HCT116 (cell line): ENCODE measurements at regions not wholly inside any gene's neighbourhood (a gene's known extent, or its start where the extent isn't known, plus 50 kb on each side); places are given as distances from the start of the nearest gene placed in this dataset.

Source experiments
- ATAC-seq: fragments of 200-7000 bp; cut with Tn5 transposase; 2 replicates; pipeline ENCODE4 v1.9.1; 2020; ENCODE audit warnings: mild to moderate bottlenecking, moderate library complexity
- BruUV-seq: library from RNA; stranded (reverse); fragments of 400-500 nt; replicated peaks from 2 replicates; lab custom pipeline; 2021; lab: Mats Ljungman, UMichigan
- CTCF ChIA-PET: fragments of 300-600 bp; sonication (Branson Sonifier 250); formaldehyde crosslinking; loops from one replicate; lab custom pipeline; 2021; ENCODE audit warnings: antibody characterized with exemption; lab: Charles Lee
- POLR2A ChIA-PET: fragments of 300-600, 350-600 bp; sonication (Branson Sonifier 250); formaldehyde crosslinking; loops from one replicate; lab custom pipeline; 2021; ENCODE audit warnings: antibody characterized with exemption; lab: Charles Lee
- RAD21 ChIA-PET, 2 experiments: fragments of 300-600 bp; sonication (Branson Sonifier 250); formaldehyde crosslinking; loops; one replicate each; lab custom pipeline; 2023; ENCODE audit warnings: low total read pairs in 2 of 2; ENCODE audit not compliant: uncharacterized antibody in 2 of 2, unreplicated experiment in 2 of 2, low non-redundant PET in 1 of 2; lab: Charles Lee
- DNase-seq: peaks from one replicate; pipeline ENCODE4 v3.0.0-alpha.2; 2010; ENCODE audit warnings: low read depth, low spot score
- H2AFZ ChIP-seq: fragments of 200-600 bp; shearing (Covaris generic), sonication (generic); 2 replicates; pipeline ENCODE4 v1.6.1; 2017; ENCODE audit warnings: low read depth, mixed run types, mixed read lengths, antibody characterized with exemption, low read length; ENCODE audit not compliant: poor library complexity, severe bottlenecking
- H3K27ac ChIP-seq: 2 replicates; pipeline ENCODE4 v1.5.1; 2012; ENCODE audit warnings: low read depth, low read length
- H3K27me3 ChIP-seq: fragments of 200-600 bp; sonication (generic); 2 replicates; pipeline ENCODE4 v1.6.1; 2016; ENCODE audit warnings: mixed run types, low read length, mixed read lengths; ENCODE audit not compliant: insufficient read depth
- H3K36me3 ChIP-seq, 2 experiments: fragments of 200-500 bp in 1 of 2; fragments of 200-600 bp in 1 of 2; sonication (Bioruptor generic) in 1 of 2; sonication (generic) in 1 of 2; 2 replicates each; pipeline versions ENCODE4 v1.5.1 to v1.6.1; 2014 to 2016; ENCODE audit warnings: low read length in 2 of 2, inconsistent platforms in 1 of 2, mixed read lengths in 1 of 2, mixed run types in 1 of 2; ENCODE audit not compliant: insufficient read depth in 2 of 2, control insufficient read depth in 1 of 2
- H3K4me1 ChIP-seq, 2 experiments: fragments of 200-600 bp in 1 of 2; sonication (generic) in 1 of 2; 2 replicates each; pipeline versions ENCODE4 v1.5.1 to v1.6.1; 2012 to 2017; ENCODE audit warnings: low read length in 2 of 2, inconsistent platforms in 1 of 2, mild to moderate bottlenecking in 1 of 2, mixed read lengths in 1 of 2, mixed run types in 1 of 2, moderate library complexity in 1 of 2; ENCODE audit not compliant: insufficient read depth in 2 of 2, control insufficient read depth in 1 of 2
- H3K4me2 ChIP-seq: fragments of 200-600 bp; sonication (generic); 2 replicates; pipeline ENCODE4 v1.6.1; 2017; ENCODE audit warnings: mixed run types, low read length, mixed read lengths
- H3K4me3 ChIP-seq, 2 experiments: fragments of 200-600 bp in 1 of 2; sonication (generic) in 1 of 2; replicated peaks in 1 of 2; 2 replicates each; pipeline ENCODE4 v1.5.1; 2011 to 2016; ENCODE audit warnings: low read length in 2 of 2, control low read depth in 1 of 2, low read depth in 1 of 2, mild to moderate bottlenecking in 1 of 2, mixed read lengths in 1 of 2, mixed run types in 1 of 2
- H3K79me2 ChIP-seq: fragments of 200-600 bp; sonication (generic); 2 replicates; pipeline ENCODE4 v1.6.1; 2017; ENCODE audit warnings: mild to moderate bottlenecking, mixed run types, low read length, moderate library complexity, mixed read lengths; ENCODE audit not compliant: insufficient read depth
- H3K9ac ChIP-seq: fragments of 200-600 bp; sonication (generic); 2 replicates; pipeline ENCODE4 v1.6.1; 2016; ENCODE audit warnings: low read length, mixed read lengths
- H3K9me2 ChIP-seq: fragments of 200-600 bp; sonication (generic), shearing (Covaris generic); 2 replicates; pipeline ENCODE4 v1.6.1; 2017; ENCODE audit warnings: mixed run types, mild to moderate bottlenecking, moderate library complexity; ENCODE audit not compliant: insufficient read depth
- H3K9me3 ChIP-seq, 2 experiments: fragments of 200-500 bp in 1 of 2; fragments of 200-600 bp in 1 of 2; sonication (Bioruptor generic) in 1 of 2; sonication (generic) in 1 of 2; 2 replicates each; pipeline ENCODE4 v1.6.1; 2014 to 2017; ENCODE audit warnings: low read length in 2 of 2, mixed read lengths in 2 of 2, inconsistent platforms in 1 of 2, low read depth in 1 of 2, mild to moderate bottlenecking in 1 of 2, mixed run types in 1 of 2, moderate library complexity in 1 of 2; ENCODE audit not compliant: control insufficient read depth in 1 of 2, insufficient read depth in 1 of 2
- H4K20me1 ChIP-seq: fragments of 200-600 bp; sonication (generic), shearing (Covaris generic); 2 replicates; pipeline ENCODE4 v1.6.1; 2017; ENCODE audit warnings: mixed run types, mild to moderate bottlenecking, moderate library complexity; ENCODE audit not compliant: insufficient read depth
- ATF3 ChIP-seq: IDR thresholded peaks from 2 replicates; pipeline ENCODE4 v1.6.1; 2012
- EGR1 ChIP-seq: IDR thresholded peaks from 2 replicates; pipeline ENCODE4 v1.6.1; 2012; ENCODE audit warnings: low read depth
- EZH2 ChIP-seq: fragments of 200-600 bp; sonication (generic); IDR thresholded peaks from 2 replicates; pipeline ENCODE4 v1.6.1; 2017; ENCODE audit warnings: antibody characterized with exemption, mixed run types
- EZH2phosphoT487 ChIP-seq: fragments of 200-600 bp; IDR thresholded peaks from 2 replicates; pipeline ENCODE4 v1.6.1; 2018; ENCODE audit warnings: antibody characterized with exemption, borderline replicate concordance
- FOSL1 ChIP-seq: IDR thresholded peaks from 2 replicates; pipeline ENCODE4 v1.6.1; 2012; ENCODE audit warnings: low read depth
- JUND ChIP-seq: IDR thresholded peaks from 2 replicates; pipeline ENCODE4 v1.6.1; 2012
- MAX ChIP-seq: IDR thresholded peaks from 2 replicates; pipeline ENCODE4 v1.6.1; 2012
- POLR2AphosphoS5 ChIP-seq: IDR thresholded peaks from 2 replicates; pipeline ENCODE4 v1.6.1; 2011; ENCODE audit warnings: mild to moderate bottlenecking, low read depth, low read length, moderate library complexity
- SIN3A ChIP-seq: IDR thresholded peaks from 2 replicates; pipeline ENCODE4 v1.6.1; 2012; ENCODE audit warnings: low read depth
- TCF7L2 ChIP-seq: IDR thresholded peaks from 2 replicates; pipeline ENCODE4 v1.7.0; 2011; ENCODE audit warnings: borderline replicate concordance, inconsistent platforms; ENCODE audit not compliant: insufficient read depth, insufficient read length; ENCODE audit errors: extremely low read depth
- ZFX ChIP-seq: fragments of 450-650 bp; IDR thresholded peaks from 2 replicates; pipeline ENCODE4 v1.6.1; 2017
- ZNF274 ChIP-seq: fragments of 200-500 bp; sonication (Bioruptor generic); IDR thresholded peaks from 2 replicates; pipeline ENCODE4 v1.6.1; 2014; ENCODE audit warnings: mild to moderate bottlenecking, low read depth, low read length, inconsistent platforms
- intact Hi-C: fragments of 100-400 bp; cut with micrococcal nuclease; formaldehyde crosslinking; loops from 2 replicates; pipeline ENCODE4 v1.10.0; 2022

- no peak for ATAC-seq
- POLR2A ChIA-PET, result no interaction called here
- intact Hi-C loops, result no loop called here
Measured at GRCh38 chr2:201975964-201976612, 57.6 kb upstream of the FZD7 start.

GRCh38 chr2:201977651-201978050 lies 56.0 kb upstream of the FZD7 start:
- H3K9me2 ChIP-seq, result no peaks in the 10 kb centered on the region
- H2AFZ ChIP-seq, result no peak overlapping the region
- H3K4me3 ChIP-seq, result no peak overlapping the region
- H3K4me2 ChIP-seq, result no peak overlapping the region
- H3K9ac ChIP-seq, result no peak overlapping the region
- no peaks in the 10 kb centered on the region for H3K27me3 ChIP-seq
- no peaks in the 10 kb centered on the region for H3K9me3 ChIP-seq
- no TSS peak for BruUV-seq
- H3K27ac ChIP-seq, result no peak overlapping the region
- intact Hi-C loops, result no loop called here
- no peaks in the 10 kb centered on the region for H3K4me1 ChIP-seq
- TF ChIP-seq JUND, result no peak
- no peak for TF ChIP-seq SIN3A
- no peak for TF ChIP-seq ZNF274
- no peak for TF ChIP-seq EGR1
- no peak for TF ChIP-seq EZH2
- no peak for TF ChIP-seq MAX
- TF ChIP-seq EZH2phosphoT487, result no peak
- no peak for TF ChIP-seq TCF7L2
- no peak for TF ChIP-seq ZFX
- TF ChIP-seq FOSL1, result no peak
- RAD21 ChIA-PET, result no interaction called here
- no peak for ATAC-seq
- CTCF ChIA-PET, result no interaction called here
- H3K36me3 ChIP-seq, result no peaks in the 10 kb centered on the region
- H4K20me1 ChIP-seq, result no peaks in the 10 kb centered on the region
- DNase-seq, result no peak
- POLR2A ChIA-PET, result no interaction called here
- H3K79me2 ChIP-seq, result no peaks in the 10 kb centered on the region

More at GRCh38 chr2:201975964-201976612, 57.6 kb upstream of the FZD7 start:
- no peaks in the 10 kb centered on the region for H3K9me3 ChIP-seq
- H3K27me3 ChIP-seq, result no peaks in the 10 kb centered on the region
- no peaks in the 10 kb centered on the region for H3K4me1 ChIP-seq
- no peaks in the 10 kb centered on the region for H3K9me2 ChIP-seq
- H4K20me1 ChIP-seq, result no peaks in the 10 kb centered on the region
- DNase-seq, result no peak
- H3K79me2 ChIP-seq, result no peaks in the 10 kb centered on the region
- CTCF ChIA-PET, result no interaction called here
- no peak overlapping the region for H3K9ac ChIP-seq
- no peak overlapping the region for H3K4me2 ChIP-seq
- TF ChIP-seq MAX, result no peak
- TF ChIP-seq ZFX, result no peak
- TF ChIP-seq ATF3, result no peak
- TF ChIP-seq EZH2, result no peak
- no peak for TF ChIP-seq FOSL1
- no peak for TF ChIP-seq SIN3A
- no peak for TF ChIP-seq ZNF274
- TF ChIP-seq POLR2AphosphoS5, result no peak
- TF ChIP-seq TCF7L2, result no peak
- BruUV-seq, result no TSS peak
- H3K36me3 ChIP-seq, result no peaks in the 10 kb centered on the region
- no peak overlapping the region for H3K27ac ChIP-seq
- H2AFZ ChIP-seq, result no peak overlapping the region
- H3K4me3 ChIP-seq, result no peak overlapping the region
- RAD21 ChIA-PET, result no interaction called here
